Effector memory CD8-positive, alpha-beta T cell (primary cell): ENCODE measurements at regions not wholly inside any gene's neighbourhood (a gene's known extent, or its start where the extent isn't known, plus 50 kb on each side); places are given as distances from the start of the nearest gene placed in this dataset.

Experiments
- ATAC-seq: fragments of 150-1000 bp; cut with Tn5 transposase; replicated peaks from 2 replicates; pipeline ENCODE4 v1.10.0; 2021; ENCODE audit warnings: mild to moderate bottlenecking, moderate library complexity
- DNase-seq, 3 experiments: peaks; one replicate each; pipeline ENCODE4 v3.0.0; 2021
- H3K27ac Mint-ChIP-seq, 2 donors: one replicate each; pipeline ENCODE4 v1.8.0; 2022; ENCODE audit warnings: mild to moderate bottlenecking in 2 of 2, mixed read lengths in 2 of 2, moderate library complexity in 2 of 2
- H3K27me3 Mint-ChIP-seq, 2 donors: one replicate each; pipeline ENCODE4 v1.8.0; 2022; ENCODE audit warnings: mixed read lengths in 2 of 2
- H3K36me3 Mint-ChIP-seq: one replicate; pipeline ENCODE4 v1.8.0; 2022; ENCODE audit warnings: mild to moderate bottlenecking, moderate library complexity, mixed read lengths; ENCODE audit not compliant: insufficient read depth
- H3K4me1 Mint-ChIP-seq, 2 donors: one replicate each; pipeline ENCODE4 v1.8.0; 2022; ENCODE audit warnings: low read depth in 2 of 2, mixed read lengths in 2 of 2
- H3K4me3 Mint-ChIP-seq, 2 donors: one replicate each; pipeline ENCODE4 v1.8.0; 2022; ENCODE audit warnings: mild to moderate bottlenecking in 2 of 2, mixed read lengths in 2 of 2, moderate library complexity in 2 of 2
- H3K9me3 Mint-ChIP-seq, 2 donors: one replicate each; pipeline ENCODE4 v1.8.0; 2022; ENCODE audit warnings: mixed read lengths in 2 of 2

DNA sequence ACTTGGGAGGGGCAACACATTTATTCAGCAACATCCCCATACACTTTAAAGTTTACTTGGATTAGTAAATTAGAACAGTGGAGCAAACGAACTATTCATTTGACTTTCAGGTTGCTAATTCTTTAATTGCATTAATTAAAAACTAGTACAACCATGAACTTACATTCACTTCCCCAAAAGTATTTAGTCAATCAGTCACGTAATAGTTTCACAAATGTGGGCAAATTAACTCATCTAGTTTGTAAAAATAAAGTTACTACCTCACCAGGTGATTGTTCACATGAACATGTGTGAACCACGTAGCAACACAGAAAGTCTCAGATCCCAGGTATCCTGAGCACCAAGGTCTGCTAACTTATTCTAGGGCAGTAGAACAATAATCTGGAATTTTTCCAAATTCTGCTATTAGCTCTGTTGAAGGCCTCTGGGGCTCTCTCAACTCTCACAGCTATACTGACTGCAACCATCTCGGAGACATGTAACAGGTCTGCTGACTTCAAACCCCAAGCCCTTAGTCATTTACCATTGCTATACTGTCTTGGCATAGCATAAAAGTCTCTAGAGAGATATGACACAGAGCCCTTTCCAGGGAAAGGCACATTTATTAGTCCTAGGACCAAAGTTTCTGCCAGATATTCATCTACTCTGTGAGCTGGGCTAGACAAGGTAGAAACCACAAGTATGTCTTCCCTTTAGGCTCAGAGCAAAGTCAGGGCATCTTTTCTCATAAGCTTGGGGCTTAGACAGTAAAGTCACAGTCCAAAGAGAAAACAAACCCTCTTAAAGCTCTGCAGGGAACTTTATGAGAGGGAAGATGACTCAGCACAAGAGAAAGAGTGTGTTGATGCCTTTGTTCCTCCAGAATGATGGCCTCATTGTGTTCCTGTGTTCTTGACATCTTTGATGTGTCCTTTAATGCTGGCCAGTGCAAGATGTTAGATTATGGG is 50.9 kb upstream of the CCDC28A start:
- ATAC-seq, result no peak
- Mint-ChIP-seq H3K27ac (no peak overlapping the region), H3K9me3 (no peaks in the 10 kb centered on the region), H3K4me3 (no peak overlapping the region), H3K27me3 (peaks cover 18 to 26% of the 10 kb centered on the region in 2 donors), H3K4me1 (peaks cover 0 to 4% of the 10 kb centered on the region in 2 donors), H3K36me3 (no peaks in the 10 kb centered on the region)
- DNase-seq, result no peak
